Ishikawa (cell line): ENCODE measurements at regions not wholly inside any gene's neighbourhood (a gene's known extent, or its start where the extent isn't known, plus 50 kb on each side); places are given as distances from the start of the nearest gene placed in this dataset.

Source experiments
- CREB1 ChIP-seq: IDR thresholded peaks from 2 replicates; pipeline ENCODE4 v1.6.1; 2012; ENCODE audit warnings: low read depth
- EP300 ChIP-seq: IDR thresholded peaks from 2 replicates; pipeline ENCODE4 v1.6.1; 2012; ENCODE audit warnings: borderline replicate concordance
- FOXM1 ChIP-seq: IDR thresholded peaks from 2 replicates; pipeline ENCODE4 v1.6.1; 2012; ENCODE audit warnings: low read depth, borderline replicate concordance
- MAX ChIP-seq: IDR thresholded peaks from 2 replicates; pipeline ENCODE4 v1.6.1; 2012
- NFIC ChIP-seq: IDR thresholded peaks from 2 replicates; pipeline ENCODE4 v1.6.1; 2012
- RAD21 ChIP-seq: IDR thresholded peaks from 2 replicates; pipeline ENCODE4 v1.6.1; 2012; ENCODE audit warnings: low read depth
- REST ChIP-seq: IDR thresholded peaks from 2 replicates; pipeline ENCODE4 v1.6.1; 2012; ENCODE audit warnings: low read depth, mild to moderate bottlenecking
- TAF1 ChIP-seq: IDR thresholded peaks from 2 replicates; pipeline ENCODE4 v1.6.1; 2012; ENCODE audit warnings: low read depth, mild to moderate bottlenecking
- TCF12 ChIP-seq: IDR thresholded peaks from 2 replicates; pipeline ENCODE4 v1.6.1; 2012; ENCODE audit warnings: low read depth
- USF1 ChIP-seq: IDR thresholded peaks from 2 replicates; pipeline ENCODE4 v1.6.1; 2012
- YY1 ChIP-seq: IDR thresholded peaks from 2 replicates; pipeline ENCODE4 v1.6.1; 2012; ENCODE audit warnings: low read depth
- ZBTB7A ChIP-seq: IDR thresholded peaks from 2 replicates; pipeline ENCODE4 v1.6.1; 2012; ENCODE audit warnings: low read depth

DNA sequence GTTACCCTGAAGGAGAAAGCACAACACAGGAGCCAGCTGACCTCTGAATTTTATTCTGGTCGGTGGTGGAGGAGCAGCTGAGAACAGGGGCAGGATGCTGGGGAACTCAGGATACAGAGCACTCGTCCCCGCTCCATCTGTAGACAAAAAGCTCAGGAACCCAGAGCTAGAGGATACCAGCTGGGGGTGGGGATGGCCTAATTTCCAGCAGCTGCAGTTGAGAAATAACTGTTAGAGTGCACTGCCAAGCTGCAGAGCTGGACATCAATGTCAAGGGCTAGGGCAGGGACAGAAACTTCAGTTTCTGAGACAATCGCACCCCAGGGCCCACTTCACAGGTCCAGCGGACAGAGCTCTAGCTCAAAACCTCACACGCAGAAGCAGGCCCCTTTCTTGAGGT lies 122.1 kb upstream of the GUCY1A1 start:
- no peak for TF ChIP-seq CREB1
- no peak for TF ChIP-seq TAF1
- TF ChIP-seq USF1: no peak
- TF ChIP-seq EP300: no peak
- no peak for TF ChIP-seq REST
- TF ChIP-seq MAX: no peak
- TF ChIP-seq YY1: no peak
- TF ChIP-seq RAD21: no peak
- TF ChIP-seq TCF12: no peak
- TF ChIP-seq NFIC: no peak
- TF ChIP-seq FOXM1: no peak
- TF ChIP-seq ZBTB7A: no peak
